OCI-LY3 (cell line): ENCODE measurements at regions not wholly inside any gene's neighbourhood (a gene's known extent, or its start where the extent isn't known, plus 50 kb on each side); places are given as distances from the start of the nearest gene placed in this dataset.

Source experiments
- EZH2phosphoT487 ChIP-seq: fragments of 200-600 bp; shearing (Covaris generic); IDR thresholded peaks from 2 replicates; pipeline ENCODE4 v1.6.1; 2018; ENCODE audit warnings: antibody characterized with exemption, mixed run types, low read depth
- TF ChIP-seq, protein P1 (sequence below): fragments of 200-600, 300-600 bp; sonication (generic); IDR thresholded peaks from 2 replicates; pipeline ENCODE4 v1.5.1; 2014; ENCODE audit warnings: antibody characterized with exemption, low read length, low read depth

DNA sequence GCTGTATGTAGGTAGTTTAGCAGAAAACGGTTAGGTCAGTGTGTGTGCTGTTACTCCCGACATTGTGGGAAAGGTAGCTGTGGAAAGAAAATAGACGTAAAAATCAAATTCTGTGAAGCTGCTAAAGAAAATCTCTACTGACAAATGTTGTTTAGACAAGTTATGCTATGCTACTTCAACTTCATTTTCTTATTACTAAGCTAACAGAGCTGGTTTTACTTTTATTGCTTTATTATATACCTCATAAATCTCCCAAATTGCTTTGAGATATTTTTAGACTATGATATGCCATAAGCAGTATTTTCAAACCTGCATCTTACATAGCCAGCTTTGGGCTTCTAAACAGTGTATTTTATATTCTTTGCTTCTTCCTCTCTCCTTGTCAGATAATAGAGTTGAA is 108.2 kb upstream of the PACRGL start:
- TF ChIP-seq, protein P1, sequence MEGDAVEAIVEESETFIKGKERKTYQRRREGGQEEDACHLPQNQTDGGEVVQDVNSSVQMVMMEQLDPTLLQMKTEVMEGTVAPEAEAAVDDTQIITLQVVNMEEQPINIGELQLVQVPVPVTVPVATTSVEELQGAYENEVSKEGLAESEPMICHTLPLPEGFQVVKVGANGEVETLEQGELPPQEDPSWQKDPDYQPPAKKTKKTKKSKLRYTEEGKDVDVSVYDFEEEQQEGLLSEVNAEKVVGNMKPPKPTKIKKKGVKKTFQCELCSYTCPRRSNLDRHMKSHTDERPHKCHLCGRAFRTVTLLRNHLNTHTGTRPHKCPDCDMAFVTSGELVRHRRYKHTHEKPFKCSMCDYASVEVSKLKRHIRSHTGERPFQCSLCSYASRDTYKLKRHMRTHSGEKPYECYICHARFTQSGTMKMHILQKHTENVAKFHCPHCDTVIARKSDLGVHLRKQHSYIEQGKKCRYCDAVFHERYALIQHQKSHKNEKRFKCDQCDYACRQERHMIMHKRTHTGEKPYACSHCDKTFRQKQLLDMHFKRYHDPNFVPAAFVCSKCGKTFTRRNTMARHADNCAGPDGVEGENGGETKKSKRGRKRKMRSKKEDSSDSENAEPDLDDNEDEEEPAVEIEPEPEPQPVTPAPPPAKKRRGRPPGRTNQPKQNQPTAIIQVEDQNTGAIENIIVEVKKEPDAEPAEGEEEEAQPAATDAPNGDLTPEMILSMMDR, result no peak
- TF ChIP-seq EZH2phosphoT487, result no peak
